HG03103 (cell line): ENCODE measurements at regions not wholly inside any gene's neighbourhood (a gene's known extent, or its start where the extent isn't known, plus 50 kb on each side); places are given as distances from the start of the nearest gene placed in this dataset.

ENCODE experiments used
- ATAC-seq: cut with Tn5 transposase; IDR thresholded peaks from one replicate; pipeline ENCODE4 v1.9.1; 2021; ENCODE audit warnings: low read depth; ENCODE audit not compliant: unreplicated experiment

GRCh38 chr18:27239669-27240068 is 54.6 kb upstream of the CHST9 start:
- ATAC-seq, result no peak

- ATAC-seq, result no peak
Observed at GRCh38 chr18:27235218-27235870, 50.2 kb upstream of the CHST9 start.
